Calu3 (cell line): ENCODE measurements at regions not wholly inside any gene's neighbourhood (a gene's known extent, or its start where the extent isn't known, plus 50 kb on each side); places are given as distances from the start of the nearest gene placed in this dataset.

ENCODE experiments used
- BruUV-seq: library from RNA; stranded (reverse); fragments of 400-500 nt; replicated peaks from 2 replicates; lab custom pipeline; 2021; lab: Mats Ljungman, UMichigan
- CTCF ChIA-PET: fragments of 300-600 bp; sonication (Branson Sonifier 250); formaldehyde crosslinking; loops from one replicate; lab custom pipeline; 2022; ENCODE audit warnings: antibody characterized with exemption; lab: Charles Lee
- DNase-seq: peaks from one replicate; pipeline ENCODE4 v3.0.0; 2022
- H3K27ac Mint-ChIP-seq: one replicate; pipeline ENCODE4 v1.8.0; 2022; ENCODE audit warnings: mixed read lengths; ENCODE audit not compliant: unreplicated experiment
- H3K27me3 Mint-ChIP-seq: one replicate; pipeline ENCODE4 v1.8.0; 2022; ENCODE audit warnings: mixed read lengths; ENCODE audit not compliant: unreplicated experiment
- H3K36me3 Mint-ChIP-seq: one replicate; pipeline ENCODE4 v1.8.0; 2022; ENCODE audit warnings: mild to moderate bottlenecking, moderate library complexity, mixed read lengths; ENCODE audit not compliant: insufficient read depth, unreplicated experiment
- H3K4me1 Mint-ChIP-seq: one replicate; pipeline ENCODE4 v1.8.0; 2022; ENCODE audit warnings: mild to moderate bottlenecking, low read depth, mixed read lengths; ENCODE audit not compliant: unreplicated experiment
- H3K4me3 Mint-ChIP-seq: one replicate; pipeline ENCODE4 v1.8.0; 2022; ENCODE audit warnings: mild to moderate bottlenecking, low read depth, moderate library complexity, mixed read lengths; ENCODE audit not compliant: unreplicated experiment
- H3K9me3 Mint-ChIP-seq: one replicate; pipeline ENCODE4 v1.8.0; 2022; ENCODE audit warnings: low read depth, mixed read lengths; ENCODE audit not compliant: unreplicated experiment
- CTCF ChIP-seq: fragments of 200-600 bp; IDR thresholded peaks from one replicate; pipeline ENCODE4 v1.8.0; 2022; ENCODE audit warnings: antibody characterized with exemption; ENCODE audit not compliant: unreplicated experiment
- intact Hi-C: fragments of 100-400 bp; cut with micrococcal nuclease; formaldehyde crosslinking; loops from one replicate; pipeline ENCODE4 v1.10.0; 2022; ENCODE audit not compliant: unreplicated experiment

- Mint-ChIP-seq H3K27ac (no peak overlapping the region), H3K27me3 (no peaks in the 10 kb centered on the region), H3K4me1 (no peaks in the 10 kb centered on the region), H3K4me3 (no peak overlapping the region), H3K9me3 (peaks cover 2% of the 10 kb centered on the region), H3K36me3 (no peaks in the 10 kb centered on the region)
- no peak for DNase-seq
- CTCF ChIA-PET: no interaction called here
- no TSS peak for BruUV-seq
- no peak for TF ChIP-seq CTCF
- intact Hi-C loops: no loop called here
These were observed 443.7 kb downstream of the CENPC start for GRCh38 chr4:67101612-67102011.

DNA sequence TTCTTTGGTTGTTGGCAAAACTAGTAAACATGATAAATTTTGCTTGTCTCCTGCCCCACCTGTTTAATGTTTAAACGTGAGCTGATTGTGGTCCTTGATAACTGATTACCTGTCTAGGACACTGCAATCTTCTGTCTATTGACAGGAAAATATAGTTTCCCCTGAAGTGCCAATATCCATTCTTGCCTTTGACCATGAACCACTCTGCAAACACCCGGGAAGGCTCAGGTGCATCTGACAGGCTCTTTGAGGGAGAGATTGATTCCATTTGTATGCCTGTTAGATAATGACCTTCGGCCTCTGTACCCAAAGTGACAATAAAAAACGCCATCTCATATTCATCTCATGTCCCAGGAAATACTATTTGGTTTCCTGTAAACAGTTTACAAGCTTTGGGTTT, 453.0 kb downstream of the CENPC start:
- no peaks in the 10 kb centered on the region for H3K4me1 Mint-ChIP-seq
- no peaks in the 10 kb centered on the region for H3K9me3 Mint-ChIP-seq
- CTCF ChIA-PET: no interaction called here
- H3K27me3 Mint-ChIP-seq: no peaks in the 10 kb centered on the region
- intact Hi-C loops: no loop called here
- TF ChIP-seq CTCF: no peak
- H3K4me3 Mint-ChIP-seq: no peak overlapping the region
- H3K36me3 Mint-ChIP-seq: no peaks in the 10 kb centered on the region
- BruUV-seq: no TSS peak
- no peak overlapping the region for H3K27ac Mint-ChIP-seq
- DNase-seq: no peak

DNA sequence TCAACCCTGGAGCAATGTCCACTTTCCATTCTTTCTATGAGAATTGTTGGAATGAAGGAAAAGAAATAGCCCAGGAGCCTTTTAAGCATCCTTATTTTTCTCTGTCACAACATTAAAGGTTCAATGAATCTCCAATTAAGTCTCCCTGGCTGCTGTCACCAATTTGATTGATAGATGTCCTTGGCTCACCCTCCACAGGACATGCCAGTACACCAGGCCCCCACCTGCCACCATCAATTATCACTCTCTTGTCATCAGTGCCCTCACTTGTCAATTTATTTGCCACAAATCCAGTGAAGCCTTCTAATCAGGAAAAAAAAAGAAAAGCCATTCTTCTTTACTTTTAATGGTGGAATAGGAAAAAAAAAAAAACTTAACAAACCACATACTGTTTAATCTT, 453.6 kb downstream of the CENPC start:
- Mint-ChIP-seq H3K9me3 (no peaks in the 10 kb centered on the region), H3K27ac (no peak overlapping the region), H3K4me3 (no peak overlapping the region), H3K4me1 (no peaks in the 10 kb centered on the region), H3K36me3 (no peaks in the 10 kb centered on the region), H3K27me3 (no peaks in the 10 kb centered on the region)
- intact Hi-C loops: no loop called here
- CTCF ChIA-PET: no interaction called here
- no peak for TF ChIP-seq CTCF
- DNase-seq: no peak
- BruUV-seq: no TSS peak

DNA sequence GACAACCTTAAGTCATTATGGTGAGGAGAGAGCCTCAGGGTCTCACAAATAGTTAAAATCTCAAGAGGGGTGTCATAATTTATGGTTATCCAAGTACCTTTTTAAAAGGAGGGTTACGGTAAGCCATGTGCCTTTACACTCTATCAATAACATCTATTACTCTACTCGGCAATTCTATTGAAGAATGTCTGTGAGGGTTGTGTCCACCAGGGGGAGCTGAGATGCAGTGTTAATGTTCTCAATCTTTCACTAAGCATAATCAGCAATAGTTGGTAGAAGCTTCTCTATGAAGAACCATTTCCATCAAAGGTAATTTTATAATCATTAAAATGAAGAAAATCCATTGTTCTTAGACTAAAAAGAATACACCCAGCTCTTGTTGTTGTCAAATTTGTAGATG, 457.4 kb downstream of the CENPC start:
- Mint-ChIP-seq H3K4me1 (no peaks in the 10 kb centered on the region), H3K27ac (no peak overlapping the region), H3K4me3 (no peak overlapping the region), H3K36me3 (no peaks in the 10 kb centered on the region), H3K9me3 (no peaks in the 10 kb centered on the region), H3K27me3 (no peaks in the 10 kb centered on the region)
- DNase-seq: peak; percentile 42
- peak; percentile 14 for TF ChIP-seq CTCF
- intact Hi-C loops: loop anchor here (1.0 to 10.0 kb wide), 2 partner anchors 239 to 307 kb away; no protein-coding TSS in a partner anchor
- BruUV-seq: no TSS peak
- CTCF ChIA-PET: interaction anchor here (1.0 kb wide), 1 partner anchor 239 kb away, joined by 3 read pairs; no protein-coding TSS in a partner anchor
